Suppressor macrophage treated with lipopolysaccharide for 4 hours (primary cell): ENCODE measurements at regions not wholly inside any gene's neighbourhood (a gene's known extent, or its start where the extent isn't known, plus 50 kb on each side); places are given as distances from the start of the nearest gene placed in this dataset.

Source experiments
- DNase-seq: peaks from one replicate; pipeline ENCODE4 v3.0.0-alpha.2; 2020

- DNase-seq = peak; percentile 58
Measured at GRCh38 chr12:89181271-89181920, 170.9 kb downstream of the DUSP6 start.

DNA sequence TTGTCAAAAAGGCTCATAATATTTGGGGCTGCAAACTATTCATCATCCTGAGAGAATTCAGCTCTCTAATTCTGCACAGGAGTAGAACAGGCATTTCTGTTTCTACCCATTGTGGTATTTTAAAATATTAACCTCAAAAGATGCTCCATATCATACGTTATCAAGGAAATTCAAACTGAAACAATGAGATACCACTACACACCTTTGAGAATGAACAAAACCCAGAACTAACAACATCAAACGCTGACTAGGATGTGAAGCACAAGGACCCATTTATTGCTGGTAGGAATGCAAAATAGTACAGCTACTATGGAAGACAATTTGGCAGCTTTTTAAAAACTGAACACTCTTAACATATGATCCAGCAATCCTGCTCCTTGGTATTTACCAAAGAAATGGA is 171.8 kb downstream of the DUSP6 start:
- no peak for DNase-seq

GRCh38 chr12:89179983-89180382 is 172.3 kb downstream of the DUSP6 start:
- peak; percentile 83 for DNase-seq

DNA sequence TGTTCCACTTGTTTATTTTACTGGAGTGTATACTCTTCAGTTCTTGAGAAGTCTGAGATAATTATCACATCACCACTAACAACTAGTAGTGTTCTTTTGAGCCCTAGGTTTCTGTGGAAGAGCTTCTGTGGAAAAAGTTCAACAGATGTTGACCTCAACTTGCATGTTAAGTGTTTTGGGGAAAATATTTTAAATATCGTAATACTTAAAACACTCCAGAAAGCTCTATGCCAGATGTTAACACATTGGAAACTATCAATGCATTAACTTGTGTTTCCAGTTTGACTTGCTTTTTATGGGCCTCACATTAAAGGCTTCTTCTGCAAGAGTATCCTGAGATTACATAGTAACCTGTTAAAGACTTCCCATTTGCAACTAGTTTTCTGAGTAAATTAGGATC is 173.1 kb downstream of the DUSP6 start:
- DNase-seq = no peak

- DNase-seq = no peak
Measured at GRCh38 chr12:89177802-89178395, 174.4 kb downstream of the DUSP6 start.

DNA sequence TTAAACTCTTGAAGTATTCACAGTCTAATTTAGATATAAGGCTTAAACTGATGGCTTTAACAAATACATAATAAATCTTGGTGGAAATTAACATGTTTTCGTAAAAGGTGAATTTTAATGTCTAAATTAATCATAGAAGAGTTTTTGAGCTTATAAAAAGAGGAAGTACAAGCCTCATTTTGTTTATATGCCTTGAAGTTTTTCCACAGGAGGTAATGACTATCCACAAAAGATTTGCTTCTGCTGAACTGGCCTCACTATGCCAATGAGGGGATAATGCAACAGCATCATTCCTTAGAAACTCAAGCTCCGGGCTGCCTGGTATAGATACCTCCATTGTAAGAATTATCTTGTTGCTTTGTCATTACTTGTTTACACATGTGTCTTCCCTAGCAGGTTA is 175.6 kb downstream of the DUSP6 start:
- no peak for DNase-seq

- no peak for DNase-seq
Measured at GRCh38 chr12:89173678-89174077, 178.6 kb downstream of the DUSP6 start.

DNA sequence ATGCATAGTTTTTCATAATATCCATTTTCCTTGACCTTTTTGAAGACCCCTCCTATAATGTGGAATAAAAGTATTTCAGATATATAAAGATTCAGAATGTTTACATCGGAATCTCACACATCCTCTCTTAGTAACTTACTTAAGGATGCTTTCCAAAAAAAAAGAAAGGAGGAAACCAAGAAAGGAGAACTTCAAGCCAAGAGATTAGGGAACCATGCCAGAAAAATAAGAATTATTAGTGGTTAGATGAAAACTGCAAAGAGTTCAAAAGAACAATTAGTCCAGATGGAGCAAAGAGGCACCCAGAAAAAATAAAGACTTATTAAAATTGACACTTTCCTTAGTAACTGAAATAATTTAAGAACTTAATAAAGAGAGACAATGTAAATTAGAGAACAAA is 179.2 kb downstream of the DUSP6 start:
- no peak for DNase-seq

GRCh38 chr12:89172224-89172623 is 180.1 kb downstream of the DUSP6 start:
- no peak for DNase-seq

DNA sequence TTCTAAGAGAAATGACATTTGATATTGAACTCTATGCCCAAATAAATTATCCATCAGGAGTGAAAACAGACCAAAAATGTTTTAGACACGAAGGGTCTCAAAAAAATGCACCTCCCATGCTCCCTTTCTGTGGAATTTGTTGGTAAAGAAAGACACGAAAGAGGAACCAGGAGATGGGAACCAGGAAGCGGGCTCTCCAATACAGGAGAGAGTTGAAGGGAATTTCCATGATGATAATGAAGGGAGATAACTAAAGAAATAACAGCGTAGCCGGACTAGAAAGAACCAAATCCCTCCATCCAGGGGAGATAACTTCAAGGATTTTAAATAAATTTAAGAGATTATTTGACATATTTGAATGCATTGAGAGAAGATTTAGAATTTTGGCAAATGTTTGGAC is 183.0 kb downstream of the DUSP6 start:
- no peak for DNase-seq

DNA sequence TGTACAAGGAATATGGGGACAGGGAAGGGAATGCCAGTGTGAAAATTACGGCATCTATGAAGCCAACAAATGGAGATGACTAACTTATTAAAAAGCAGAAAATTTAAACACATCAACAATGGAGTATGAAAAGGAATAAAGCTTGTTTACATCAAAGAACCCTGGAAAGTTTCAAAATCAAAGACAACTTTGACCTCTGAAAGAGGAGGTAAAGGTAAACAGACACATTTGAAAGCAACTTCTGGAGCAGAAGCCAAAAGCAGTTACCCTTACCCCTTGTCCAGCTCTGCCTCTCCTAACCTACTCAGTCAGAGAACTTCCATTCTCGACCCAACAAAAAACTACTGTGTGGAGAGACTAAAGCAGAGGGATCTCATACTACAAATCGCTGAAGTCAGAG is 184.3 kb downstream of the DUSP6 start:
- no peak for DNase-seq

- DNase-seq = peak; percentile 97
Measured at GRCh38 chr12:89166525-89166934, 185.8 kb downstream of the DUSP6 start.

GRCh38 chr12:89166121-89166520 is 186.2 kb downstream of the DUSP6 start:
- no peak for DNase-seq

- DNase-seq = no peak
Measured at GRCh38 chr12:89165703-89166102, 186.6 kb downstream of the DUSP6 start.

- no peak for DNase-seq
Measured at GRCh38 chr12:89163918-89164317, 188.4 kb downstream of the DUSP6 start.

GRCh38 chr12:89162589-89163261 is 189.6 kb downstream of the DUSP6 start:
- peak; percentile 98 for DNase-seq

DNA sequence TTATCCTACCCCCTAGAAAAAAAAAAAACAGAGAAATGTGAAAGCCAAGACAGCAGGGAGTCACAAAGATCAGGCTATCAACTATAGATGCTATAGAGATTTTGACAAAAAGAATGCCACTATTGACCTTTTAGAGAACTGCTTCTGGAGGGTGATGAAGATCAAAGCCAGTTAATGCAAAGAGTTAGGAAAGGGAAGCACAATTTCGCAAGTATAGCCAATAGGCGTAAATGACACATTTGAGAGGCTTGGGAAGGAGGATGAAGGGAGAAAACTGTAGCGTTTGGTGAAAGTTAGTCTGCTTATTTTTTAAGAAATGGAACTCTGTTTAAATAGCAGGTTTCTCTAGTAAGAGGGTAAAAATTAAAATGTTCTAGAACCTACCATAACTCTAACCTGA is 190.7 kb downstream of the DUSP6 start:
- DNase-seq = peak; percentile 83

- DNase-seq = peak; percentile 96
Measured at GRCh38 chr12:89160716-89161123, 191.6 kb downstream of the DUSP6 start.

GRCh38 chr12:89157413-89157812 is 194.9 kb downstream of the DUSP6 start:
- no peak for DNase-seq

DNA sequence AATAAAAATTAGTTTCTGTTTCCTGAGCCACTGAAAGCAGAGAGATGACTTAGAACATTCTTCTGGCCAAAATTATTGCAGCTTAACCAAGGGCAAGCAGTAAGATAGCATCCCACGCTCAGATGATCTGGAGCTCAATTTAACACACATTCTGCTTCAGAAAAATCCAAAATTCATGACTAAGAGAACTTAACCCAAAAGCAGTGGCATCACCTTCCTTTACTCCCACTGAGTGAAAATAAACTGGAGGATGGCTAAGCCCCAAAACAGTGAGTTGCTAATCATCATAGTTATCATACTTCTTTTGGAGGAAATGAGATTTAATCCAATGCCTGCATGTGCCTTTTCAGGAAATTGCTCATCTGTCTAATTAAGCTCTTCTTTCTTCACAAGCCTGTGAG is 195.4 kb downstream of the DUSP6 start:
- DNase-seq = peak; percentile 90

- DNase-seq = peak; percentile 89
Measured at GRCh38 chr12:89156340-89156739, 196.0 kb downstream of the DUSP6 start.

DNA sequence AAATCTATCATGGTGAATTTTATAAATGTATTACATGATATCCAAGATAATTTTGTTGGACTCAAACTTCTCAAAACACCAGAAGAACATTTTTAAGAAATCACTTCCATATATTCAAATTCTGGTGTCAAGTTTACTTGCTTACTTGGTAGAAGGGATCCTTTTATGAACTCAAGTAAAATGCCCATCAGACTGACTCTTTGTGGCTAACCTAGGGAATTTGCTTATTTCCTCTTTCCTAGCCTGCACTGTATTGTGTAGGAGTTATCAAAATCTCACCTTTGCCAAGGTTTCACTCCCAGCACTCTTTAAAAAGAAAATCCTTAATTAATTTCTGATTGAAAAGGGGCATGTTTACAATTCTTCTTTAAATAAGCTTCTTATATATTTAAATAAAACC is 196.5 kb downstream of the DUSP6 start:
- peak; percentile 49 for DNase-seq

DNA sequence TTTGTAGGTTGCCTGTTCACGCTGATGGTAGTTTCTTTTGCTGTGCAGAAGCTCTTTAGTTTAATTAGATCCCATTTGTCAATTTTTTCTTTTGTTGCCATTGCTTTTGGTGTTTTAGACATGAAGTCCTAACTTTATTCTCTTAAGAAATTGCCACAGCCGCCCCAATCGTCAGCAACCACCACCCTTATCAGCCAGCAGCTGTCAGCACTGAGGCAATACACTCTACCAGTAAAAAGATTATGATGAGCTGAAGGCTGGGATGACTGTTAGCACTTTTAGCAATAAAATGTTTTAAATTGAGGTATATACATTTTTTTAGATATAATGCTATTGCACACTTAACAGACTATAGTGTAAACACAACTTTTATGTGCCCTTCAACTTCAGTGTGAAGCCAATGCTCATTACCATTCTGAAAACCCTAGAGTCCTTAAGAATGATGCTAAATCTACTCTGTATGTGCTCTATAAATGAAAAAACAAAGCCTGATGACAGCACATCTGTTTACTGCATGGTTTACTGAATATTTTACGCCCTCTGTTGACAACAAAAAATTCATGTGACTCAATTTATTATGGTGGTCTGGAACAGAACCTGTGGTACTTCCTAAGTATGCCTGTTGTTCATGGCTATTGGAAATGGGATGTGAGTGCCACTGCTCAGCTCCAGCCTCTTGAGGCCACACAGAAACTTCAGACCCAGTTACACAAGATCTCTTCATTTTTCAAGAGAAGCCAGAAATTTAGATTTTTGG is 197.4 kb downstream of the DUSP6 start:
- no peak for DNase-seq

DNA sequence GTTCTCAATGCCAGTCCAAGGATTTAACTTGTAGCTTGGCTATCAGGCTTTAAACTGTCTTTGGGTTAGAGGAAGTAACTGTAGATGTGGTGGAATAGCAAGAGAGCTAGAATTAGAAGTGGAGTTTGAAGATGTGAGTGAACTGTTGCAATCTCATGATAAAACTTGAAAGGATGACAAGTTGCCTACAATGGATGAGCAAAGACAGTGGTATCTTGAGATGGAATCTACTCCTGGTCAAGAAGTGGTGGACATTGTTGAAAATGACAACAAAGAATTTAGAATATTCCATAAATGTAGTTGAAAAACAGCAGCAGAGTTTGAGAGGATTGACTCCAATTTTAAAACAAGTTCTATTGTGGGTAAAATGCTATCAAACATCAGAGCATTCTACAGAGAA is 199.0 kb downstream of the DUSP6 start:
- no peak for DNase-seq
